RPMI8226 (cell line): ENCODE measurements at regions not wholly inside any gene's neighbourhood (a gene's known extent, or its start where the extent isn't known, plus 50 kb on each side); places are given as distances from the start of the nearest gene placed in this dataset.

Experiments used
- DNase-seq: peaks from one replicate; pipeline ENCODE4 v3.0.0-alpha.2; 2015

GRCh38 chr1:222157612-222158011 is 390.3 kb downstream of the HHIPL2 start:
- no peak for DNase-seq

- no peak for DNase-seq
Observed at GRCh38 chr1:222140206-222140605, 398.3 kb upstream of the DUSP10 start.

- DNase-seq = no peak
Observed at GRCh38 chr1:222138095-222138494, 396.2 kb upstream of the DUSP10 start.

GRCh38 chr1:222136869-222137268 is 395.0 kb upstream of the DUSP10 start:
- no peak for DNase-seq

- no peak for DNase-seq
Observed at GRCh38 chr1:222129041-222129440, 387.2 kb upstream of the DUSP10 start.

- no peak for DNase-seq
Observed at GRCh38 chr1:222127526-222128152, 385.8 kb upstream of the DUSP10 start.

GRCh38 chr1:222127096-222127495 is 385.2 kb upstream of the DUSP10 start:
- no peak for DNase-seq

GRCh38 chr1:222126052-222126451 is 384.2 kb upstream of the DUSP10 start:
- DNase-seq = no peak

- DNase-seq = no peak
Observed at GRCh38 chr1:222124602-222125001, 382.7 kb upstream of the DUSP10 start.

- DNase-seq = no peak
Observed at GRCh38 chr1:222123111-222123510, 381.2 kb upstream of the DUSP10 start.

GRCh38 chr1:222117809-222118208 is 375.9 kb upstream of the DUSP10 start:
- no peak for DNase-seq

GRCh38 chr1:222114536-222115156 is 372.8 kb upstream of the DUSP10 start:
- no peak for DNase-seq

GRCh38 chr1:222109836-222110235 is 367.9 kb upstream of the DUSP10 start:
- DNase-seq = no peak

GRCh38 chr1:222107975-222108374 is 366.1 kb upstream of the DUSP10 start:
- DNase-seq = no peak

GRCh38 chr1:222107267-222107666 is 365.4 kb upstream of the DUSP10 start:
- DNase-seq = no peak

GRCh38 chr1:222106377-222106776 is 364.5 kb upstream of the DUSP10 start:
- DNase-seq = no peak

- DNase-seq = no peak
Observed at GRCh38 chr1:222105861-222106260, 364.0 kb upstream of the DUSP10 start.

GRCh38 chr1:222105393-222105737 is 363.5 kb upstream of the DUSP10 start:
- DNase-seq = no peak

GRCh38 chr1:222104694-222105392 is 363.0 kb upstream of the DUSP10 start:
- DNase-seq = no peak

- no peak for DNase-seq
Observed at GRCh38 chr1:222104097-222104496, 362.2 kb upstream of the DUSP10 start.

- no peak for DNase-seq
Observed at GRCh38 chr1:222099746-222100145, 357.9 kb upstream of the DUSP10 start.

- DNase-seq = no peak
Observed at GRCh38 chr1:222098404-222098803, 356.5 kb upstream of the DUSP10 start.

GRCh38 chr1:222097588-222097987 is 355.7 kb upstream of the DUSP10 start:
- no peak for DNase-seq

- no peak for DNase-seq
Observed at GRCh38 chr1:222096883-222097282, 355.0 kb upstream of the DUSP10 start.

GRCh38 chr1:222096476-222096772 is 354.5 kb upstream of the DUSP10 start:
- DNase-seq = no peak
